GM12874 (cell line): ENCODE measurements at regions not wholly inside any gene's neighbourhood (a gene's known extent, or its start where the extent isn't known, plus 50 kb on each side); places are given as distances from the start of the nearest gene placed in this dataset.

ENCODE experiments used
- TF ChIP-seq, protein P1 (sequence below): IDR thresholded peaks from 2 replicates; pipeline ENCODE4 v1.5.1; 2011; ENCODE audit warnings: low read depth, mild to moderate bottlenecking, control low read depth, low read length, moderate library complexity; ENCODE audit not compliant: insufficient read depth

DNA sequence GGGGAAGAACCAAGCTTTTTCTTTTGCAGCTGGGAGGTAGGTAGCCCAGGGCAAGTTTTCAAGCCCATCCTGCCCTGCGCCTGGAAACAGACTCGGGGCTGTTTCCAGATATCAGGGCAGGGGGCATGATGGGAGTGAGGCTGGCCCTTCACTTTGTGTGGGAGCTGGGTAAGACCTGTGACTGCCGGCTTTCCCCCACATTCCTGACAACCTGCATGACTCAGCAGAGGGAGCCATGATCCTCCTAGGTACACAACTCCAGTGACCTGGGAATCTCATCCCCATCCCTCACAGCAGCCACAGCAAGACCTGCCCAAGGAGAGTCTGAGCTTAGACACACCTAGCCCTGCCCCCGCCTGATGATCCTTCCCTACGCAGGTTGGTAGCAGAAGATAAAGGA lies 280.8 kb downstream of the SOX4 start:
- TF ChIP-seq, protein P1, sequence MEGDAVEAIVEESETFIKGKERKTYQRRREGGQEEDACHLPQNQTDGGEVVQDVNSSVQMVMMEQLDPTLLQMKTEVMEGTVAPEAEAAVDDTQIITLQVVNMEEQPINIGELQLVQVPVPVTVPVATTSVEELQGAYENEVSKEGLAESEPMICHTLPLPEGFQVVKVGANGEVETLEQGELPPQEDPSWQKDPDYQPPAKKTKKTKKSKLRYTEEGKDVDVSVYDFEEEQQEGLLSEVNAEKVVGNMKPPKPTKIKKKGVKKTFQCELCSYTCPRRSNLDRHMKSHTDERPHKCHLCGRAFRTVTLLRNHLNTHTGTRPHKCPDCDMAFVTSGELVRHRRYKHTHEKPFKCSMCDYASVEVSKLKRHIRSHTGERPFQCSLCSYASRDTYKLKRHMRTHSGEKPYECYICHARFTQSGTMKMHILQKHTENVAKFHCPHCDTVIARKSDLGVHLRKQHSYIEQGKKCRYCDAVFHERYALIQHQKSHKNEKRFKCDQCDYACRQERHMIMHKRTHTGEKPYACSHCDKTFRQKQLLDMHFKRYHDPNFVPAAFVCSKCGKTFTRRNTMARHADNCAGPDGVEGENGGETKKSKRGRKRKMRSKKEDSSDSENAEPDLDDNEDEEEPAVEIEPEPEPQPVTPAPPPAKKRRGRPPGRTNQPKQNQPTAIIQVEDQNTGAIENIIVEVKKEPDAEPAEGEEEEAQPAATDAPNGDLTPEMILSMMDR = no peak

DNA sequence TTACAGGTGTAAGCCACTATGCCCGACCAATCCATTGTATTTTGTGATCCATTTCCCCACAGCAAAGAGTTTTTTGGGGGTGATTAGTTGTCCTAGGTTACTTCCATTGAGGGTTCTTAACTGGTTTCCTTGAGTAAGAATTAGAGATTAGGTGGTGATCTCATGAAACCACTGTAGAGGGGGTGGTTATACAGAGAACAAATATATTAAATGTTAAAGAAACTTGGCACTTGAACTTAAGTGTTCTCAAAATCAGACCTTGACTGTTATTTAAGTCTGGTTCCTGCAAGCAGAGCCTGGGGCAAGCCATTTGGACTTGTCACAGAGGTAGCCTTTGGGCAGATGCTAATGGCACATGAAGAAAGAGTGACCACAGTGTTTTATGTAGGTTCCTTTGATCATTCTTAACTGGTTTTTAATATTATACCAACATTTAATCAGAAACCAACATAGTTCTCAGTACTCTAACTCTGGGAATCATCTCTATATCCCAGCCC lies 288.5 kb downstream of the SOX4 start:
- TF ChIP-seq, protein P1 = no peak

DNA sequence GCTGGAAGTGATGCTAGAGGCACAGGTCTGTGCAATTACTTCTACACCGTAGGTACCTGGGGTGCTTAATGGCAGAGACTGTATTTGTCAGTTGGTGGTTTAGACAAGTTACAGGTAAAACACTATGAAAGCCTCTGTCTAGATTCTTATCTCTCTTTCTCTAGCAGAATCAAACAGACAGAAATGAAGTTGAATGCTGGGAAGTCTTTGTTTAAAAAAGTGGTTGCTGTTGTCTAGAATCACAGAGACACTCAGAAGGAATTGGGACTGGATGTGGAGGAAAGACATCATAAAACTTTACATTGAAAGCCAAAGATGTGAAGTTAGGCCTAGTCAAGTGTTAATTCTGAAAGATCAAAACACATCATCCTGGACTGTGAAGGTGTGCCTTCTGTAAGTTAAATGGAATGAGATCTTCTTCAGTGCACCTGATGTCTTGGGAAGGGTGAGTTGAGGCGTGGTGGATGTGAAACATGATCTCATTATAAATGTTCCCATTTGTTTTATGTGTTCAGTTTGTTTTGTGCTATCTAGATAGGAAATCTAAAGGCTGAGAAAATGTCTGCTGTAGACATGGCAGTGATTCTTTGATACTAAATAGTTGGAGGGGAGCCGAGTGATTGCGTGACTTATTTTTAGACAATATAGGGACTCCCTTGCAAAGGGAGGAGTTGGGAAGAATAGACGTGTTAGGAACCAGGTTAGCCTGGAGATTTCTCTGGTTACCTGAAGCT lies 290.2 kb downstream of the SOX4 start:
- TF ChIP-seq, protein P1 = no peak

DNA sequence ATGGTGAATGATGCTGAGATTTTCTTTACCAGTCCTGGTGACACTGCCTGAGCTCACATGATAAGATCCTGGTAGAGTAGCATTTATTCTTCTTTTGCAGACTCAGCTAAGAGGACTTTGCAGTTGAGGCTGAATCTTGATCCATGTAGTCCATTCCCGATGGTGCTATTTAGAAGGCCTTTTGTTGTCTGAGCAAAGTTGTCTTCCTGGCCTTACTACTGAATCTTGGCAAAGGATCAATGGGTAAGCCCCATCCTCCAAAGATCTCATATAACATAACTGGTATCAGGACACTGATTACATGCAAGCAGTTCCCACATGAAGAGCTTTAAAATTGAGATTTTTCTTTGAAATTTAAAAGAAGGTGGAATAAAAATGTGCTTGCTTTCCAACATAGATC lies 291.6 kb downstream of the SOX4 start:
- TF ChIP-seq, protein P1 = no peak

DNA sequence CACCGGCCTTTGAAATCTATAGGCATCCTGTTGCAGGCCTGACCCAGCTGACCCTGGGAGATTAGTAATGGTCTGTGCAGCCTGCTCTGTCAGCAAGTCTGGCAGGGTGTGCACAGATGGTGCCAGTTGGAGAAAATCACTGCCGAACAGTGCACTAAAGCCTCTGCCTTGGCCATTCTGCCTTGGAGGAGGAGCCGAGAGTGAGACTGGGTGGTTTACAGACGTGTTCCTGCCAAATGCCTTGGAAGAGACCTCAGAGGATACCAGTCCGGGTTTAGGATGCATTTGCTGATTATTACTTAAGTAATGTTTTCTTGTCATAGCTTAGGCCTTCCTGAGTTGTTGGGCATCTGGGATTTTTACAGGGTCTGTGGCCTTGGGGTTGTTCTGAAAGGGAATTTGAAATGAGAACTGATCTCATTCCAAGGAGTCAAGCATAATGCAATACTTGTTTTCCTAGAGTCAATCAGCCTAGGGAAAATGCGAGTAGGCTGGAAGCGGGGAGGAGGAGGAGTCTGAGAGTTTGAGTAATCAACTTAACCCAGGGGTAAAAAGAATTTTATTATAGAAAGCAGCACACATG lies 292.1 kb downstream of the SOX4 start:
- TF ChIP-seq, protein P1 = no peak

DNA sequence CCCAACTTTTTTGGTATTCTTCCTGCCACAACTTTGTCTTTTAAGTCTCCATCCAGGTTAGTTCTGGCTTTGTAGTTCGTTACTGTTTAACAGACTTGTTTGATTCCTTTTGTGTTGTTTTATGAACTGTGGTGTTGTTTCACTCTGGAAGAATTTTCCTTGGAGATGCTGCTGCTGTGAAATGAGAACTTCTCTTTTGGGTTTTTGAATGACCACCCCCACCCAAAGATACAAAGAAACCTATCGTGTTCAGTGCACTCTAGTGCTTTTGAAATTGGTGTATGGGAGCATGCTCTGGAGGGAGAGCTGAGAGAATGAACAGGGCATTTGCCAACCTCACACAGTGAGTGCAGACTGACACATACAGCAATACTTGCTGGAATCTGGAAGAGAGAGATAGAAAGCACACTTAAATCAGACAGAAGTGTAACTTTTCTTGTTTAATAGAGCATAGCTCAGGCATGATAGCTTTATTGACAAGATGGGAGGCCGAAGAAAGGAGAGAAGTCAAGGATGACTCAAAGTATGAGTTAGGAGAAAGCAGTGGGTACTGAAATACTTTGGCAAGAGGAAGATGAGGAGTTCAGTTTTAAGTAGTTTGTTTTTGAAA lies 293.1 kb downstream of the SOX4 start:
- TF ChIP-seq, protein P1 = no peak

DNA sequence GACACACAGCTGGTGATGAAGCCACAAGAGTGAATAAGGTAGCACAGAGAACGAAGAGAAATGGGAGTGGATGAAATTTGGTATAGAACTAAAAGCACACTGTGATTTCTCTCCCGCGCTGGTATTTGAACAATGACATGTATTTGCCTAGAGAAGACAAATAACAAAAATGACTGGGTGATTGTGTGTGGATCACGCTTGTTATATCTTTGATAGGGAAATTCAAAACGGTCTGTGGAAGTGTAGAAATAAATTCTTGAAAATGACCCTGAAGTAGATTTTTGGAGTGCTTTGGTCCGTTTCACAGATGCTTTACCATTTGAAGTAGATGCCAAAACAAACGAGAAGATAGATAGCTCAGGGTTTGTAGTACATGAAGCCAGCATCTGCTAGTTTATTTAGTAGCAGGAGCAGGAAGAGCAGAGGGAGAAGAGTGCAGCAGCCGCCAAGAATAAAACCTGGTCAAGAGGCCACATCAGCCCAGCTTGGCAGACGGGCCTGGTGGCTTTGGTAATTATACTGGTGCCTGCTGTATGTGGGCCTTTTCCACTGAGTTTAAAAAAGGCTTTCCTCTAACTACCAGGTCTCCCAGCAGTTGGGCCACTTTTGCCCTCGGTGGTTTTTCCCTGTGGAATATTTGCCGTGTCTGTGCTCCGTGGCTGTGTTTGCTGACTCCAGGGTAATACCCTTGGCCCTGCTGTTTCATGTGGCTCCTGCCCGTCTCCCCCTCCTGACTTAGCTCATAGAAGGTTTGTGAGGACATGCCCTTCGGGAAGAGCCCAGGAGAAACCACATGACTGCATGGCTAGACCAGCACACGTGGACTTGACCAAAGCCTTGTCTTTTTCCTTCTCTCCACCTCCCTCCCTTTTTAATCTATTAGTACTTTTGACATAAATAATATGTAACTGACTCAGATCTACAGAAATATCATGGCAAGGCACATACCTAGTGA lies 294.0 kb downstream of the SOX4 start:
- TF ChIP-seq, protein P1 = no peak
